Stimulated activated CD4-positive, alpha-beta T cell treated with anti-CD3 and anti-CD28 coated beads, Interleukin-2, amount 100 ng/mL, for 48 hours (primary cell): ENCODE measurements at regions not wholly inside any gene's neighbourhood (a gene's known extent, or its start where the extent isn't known, plus 50 kb on each side); places are given as distances from the start of the nearest gene placed in this dataset.
"Not testable (repeated sequence)": the region's sequence is repeated elsewhere in the genome, so short reads cannot be mapped to it uniquely, and the experiment has no call there.

ENCODE experiments used
- DNase-seq, 2 donors: peaks; one replicate each; pipeline ENCODE4 v3.0.0-alpha.2; 2020

GRCh38 chr18:28792404-28793086 lies 615.6 kb upstream of the CDH2 start:
- DNase-seq = no peak

DNA sequence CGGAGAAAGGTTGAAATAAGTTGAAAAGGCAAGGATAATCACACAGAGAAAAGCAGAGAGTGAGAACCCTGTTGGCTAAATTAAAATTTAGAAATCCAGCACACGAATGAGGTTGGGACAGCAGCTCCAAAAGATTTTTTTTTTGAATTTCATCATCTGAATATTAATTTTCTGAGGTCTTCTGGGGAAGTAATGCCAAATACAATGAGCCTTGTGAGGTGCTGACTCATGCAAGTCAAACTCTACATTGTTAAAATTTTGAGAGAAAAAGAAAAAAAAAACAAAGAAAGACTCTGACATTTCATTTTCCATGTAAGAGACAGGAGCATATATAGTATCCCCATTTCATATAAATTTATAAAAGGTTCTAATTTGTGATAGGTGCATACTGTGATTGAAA lies 614.2 kb upstream of the CDH2 start:
- DNase-seq = no peak

DNA sequence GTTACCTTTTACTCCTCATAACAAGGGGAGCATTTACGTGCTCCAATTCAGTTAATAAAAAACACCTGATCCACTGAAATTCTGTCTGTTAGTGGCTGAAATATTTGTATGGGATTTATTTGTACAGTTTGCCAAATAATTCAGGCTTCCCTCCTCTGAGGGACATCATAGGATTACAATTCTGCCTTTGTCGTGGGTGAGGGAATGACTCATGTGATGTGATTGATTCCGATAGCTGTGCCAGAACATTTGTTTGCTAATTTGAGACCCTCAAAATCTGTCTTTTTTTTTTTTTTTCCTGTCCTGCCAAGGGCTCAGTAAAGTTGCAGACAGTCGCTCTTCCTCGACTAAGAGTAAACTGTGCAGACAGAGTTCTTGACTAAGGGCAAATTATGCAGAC lies 612.6 kb upstream of the CDH2 start:
- DNase-seq = no peak

DNA sequence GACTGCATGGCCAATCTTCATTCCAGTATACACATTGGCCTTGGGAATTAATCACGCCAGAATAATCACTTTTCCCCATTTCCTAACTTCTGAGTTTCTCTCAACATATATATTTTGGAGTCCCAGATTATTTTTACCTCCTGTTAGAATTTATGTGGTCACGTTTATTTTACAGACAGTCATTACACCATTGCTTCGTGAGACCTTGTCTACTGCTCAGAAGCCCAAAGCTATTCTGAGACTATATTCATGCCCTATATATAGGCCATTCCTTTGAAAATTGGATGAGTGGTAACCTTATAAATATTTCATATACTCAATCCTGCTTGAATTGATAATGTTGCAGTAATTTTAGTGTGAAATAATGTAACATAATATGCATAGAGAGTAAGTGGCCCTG lies 610.0 kb upstream of the CDH2 start:
- no peak for DNase-seq

GRCh38 chr18:28781616-28782362 lies 604.9 kb upstream of the CDH2 start:
- DNase-seq = no peak

- no peak for DNase-seq
Observed at GRCh38 chr18:28778706-28779105, 601.8 kb upstream of the CDH2 start.

DNA sequence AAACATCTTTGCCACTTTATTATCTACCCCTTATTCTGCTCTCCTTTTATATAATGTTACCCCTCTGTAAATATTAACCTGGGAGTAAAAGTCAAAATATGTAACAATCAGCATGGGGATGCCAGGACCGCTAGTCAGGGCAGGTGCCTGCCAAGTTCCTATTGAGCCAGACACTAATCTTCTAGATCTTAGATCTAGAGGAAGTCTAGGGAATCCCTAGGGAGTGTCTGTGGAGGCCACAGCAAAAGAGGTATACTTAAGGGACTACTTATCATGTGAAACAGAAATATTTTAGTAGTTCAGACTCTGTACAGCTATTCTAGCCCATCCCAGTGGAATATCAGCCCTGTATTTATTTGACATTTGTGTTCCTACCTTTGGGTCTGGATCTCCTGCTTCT lies 600.8 kb upstream of the CDH2 start:
- no peak for DNase-seq

GRCh38 chr18:28771849-28772248 lies 594.9 kb upstream of the CDH2 start:
- DNase-seq = no peak

DNA sequence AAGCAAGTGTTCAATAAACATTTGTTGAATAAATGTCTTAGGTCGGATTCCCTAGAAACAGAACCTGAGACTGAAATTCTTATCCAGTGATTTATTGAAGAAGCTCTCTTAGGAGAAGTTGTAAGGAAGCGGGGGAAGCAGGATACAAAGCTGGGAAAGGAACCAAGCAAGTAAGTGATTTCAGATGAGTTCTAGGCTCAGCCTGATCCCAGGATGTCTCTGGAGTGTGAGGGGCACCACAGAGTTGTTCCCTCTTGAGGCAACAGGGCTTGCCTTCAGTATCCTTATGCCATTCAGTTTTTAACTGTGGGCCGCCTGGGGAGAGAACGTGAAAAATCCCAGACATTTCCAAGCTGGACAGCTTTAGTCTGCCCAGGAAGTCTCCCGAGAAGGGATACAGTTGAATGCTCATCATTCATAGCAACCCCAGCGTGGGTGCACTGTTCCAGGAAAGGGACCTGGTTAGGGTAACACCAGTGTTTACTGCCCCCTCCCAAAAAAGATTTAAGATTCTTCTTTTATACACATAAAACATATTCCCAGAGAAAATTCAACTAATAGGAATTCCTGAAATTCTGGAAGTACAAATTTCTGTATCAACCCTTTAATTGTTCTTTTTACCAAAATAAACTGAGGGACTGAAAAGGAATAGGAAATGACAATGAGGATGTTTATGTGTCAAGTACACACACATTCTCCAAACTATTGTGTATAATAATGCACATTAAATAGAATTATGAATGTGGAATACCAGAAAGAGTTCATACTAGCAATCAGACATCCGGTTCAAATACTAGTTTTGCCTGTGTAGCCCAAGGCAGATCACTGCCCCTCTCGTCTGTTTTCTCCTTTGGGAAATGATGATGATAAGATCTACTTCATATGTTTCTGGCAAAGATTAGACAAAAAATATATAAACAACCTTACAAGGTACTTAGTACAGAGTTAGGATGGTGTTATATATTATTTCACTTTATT lies 592.1 kb upstream of the CDH2 start:
- DNase-seq = no peak

DNA sequence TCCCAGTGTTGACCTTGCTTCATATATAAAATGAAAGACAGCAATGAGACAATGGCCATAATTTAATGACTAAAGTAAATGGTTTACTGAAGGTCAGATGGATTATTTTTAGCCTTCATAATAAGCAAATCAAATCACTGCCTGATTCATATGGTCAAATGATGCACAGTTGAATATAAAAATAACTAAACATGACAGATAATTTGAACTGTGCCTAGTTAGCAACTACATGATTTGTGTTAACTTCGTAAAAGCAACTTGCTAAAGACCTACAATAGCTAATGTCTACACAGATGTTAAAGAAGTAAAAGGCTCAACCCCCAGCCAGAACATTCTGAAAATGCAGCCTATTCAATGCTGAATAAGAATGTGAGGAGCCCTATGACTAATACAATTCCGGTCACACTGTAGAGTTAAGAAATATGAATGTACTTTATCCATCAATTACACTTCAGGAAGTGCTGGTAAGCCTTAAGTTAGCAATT lies 590.8 kb upstream of the CDH2 start:
- DNase-seq = no peak

DNA sequence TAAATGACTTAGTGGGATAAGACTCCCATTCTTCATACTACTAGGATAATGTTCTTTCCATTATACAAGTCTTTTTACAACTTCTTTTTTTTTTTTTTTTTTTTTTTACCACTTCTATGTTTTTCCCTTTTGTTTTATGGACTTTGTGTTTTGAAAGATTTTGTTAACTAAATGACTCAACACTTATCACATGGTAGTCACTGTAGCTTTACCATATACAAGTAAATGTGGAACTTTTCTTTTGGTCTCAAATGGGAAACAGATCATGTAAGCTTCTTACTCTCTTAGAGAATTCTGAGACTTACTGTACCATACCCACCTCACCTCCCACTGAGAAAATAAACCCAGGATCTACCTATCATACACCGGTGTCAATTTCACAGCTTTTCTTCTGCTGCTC lies 590.3 kb upstream of the CDH2 start:
- DNase-seq = no peak

- DNase-seq = no peak
Observed at GRCh38 chr18:28766721-28767120, 589.8 kb upstream of the CDH2 start.

GRCh38 chr18:28766027-28766426 lies 589.1 kb upstream of the CDH2 start:
- DNase-seq = no peak

DNA sequence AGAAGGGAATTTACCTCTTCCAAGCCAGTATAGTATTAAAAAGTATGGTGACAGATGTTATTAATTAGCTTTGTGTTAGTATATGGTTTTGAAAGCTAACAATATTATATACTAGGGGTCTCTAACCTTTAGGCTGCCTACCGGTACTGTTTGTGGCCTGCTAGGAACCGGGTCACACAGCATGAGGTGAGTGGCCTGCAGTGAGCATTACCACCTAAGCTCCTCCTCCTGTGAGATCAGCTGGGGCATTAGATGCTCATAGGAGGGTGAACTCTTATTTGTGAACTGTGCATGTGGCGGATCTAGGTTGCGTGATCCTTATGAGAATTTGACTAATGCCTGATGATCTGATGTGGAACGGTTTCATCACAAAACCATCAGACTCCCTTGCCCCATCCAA lies 583.4 kb upstream of the CDH2 start:
- no peak for DNase-seq

DNA sequence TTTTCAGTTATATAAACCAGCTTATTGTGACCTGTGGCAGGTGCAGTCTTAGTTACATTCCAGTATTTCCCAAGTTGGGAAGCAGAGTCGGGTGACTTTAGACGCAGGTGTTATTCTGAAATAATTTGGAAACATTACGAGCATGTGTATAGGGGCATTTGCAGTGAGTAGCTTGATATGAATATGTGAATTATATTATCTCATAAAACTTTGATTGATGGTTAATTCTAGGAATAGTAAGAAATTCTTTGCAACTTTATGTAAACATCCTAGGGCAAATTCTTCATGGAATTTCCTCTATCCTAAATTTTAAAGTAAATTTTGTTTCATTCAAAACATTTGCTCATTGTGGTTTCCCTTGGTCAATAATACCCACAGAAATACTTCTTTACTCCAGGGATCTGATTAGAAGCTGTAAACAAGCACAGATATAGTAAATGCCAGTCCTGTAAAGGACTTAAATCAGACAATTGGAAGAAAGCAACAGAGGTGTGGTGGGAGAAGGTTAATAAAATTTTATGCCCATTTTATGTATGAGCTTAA lies 580.6 kb upstream of the CDH2 start:
- no peak for DNase-seq

DNA sequence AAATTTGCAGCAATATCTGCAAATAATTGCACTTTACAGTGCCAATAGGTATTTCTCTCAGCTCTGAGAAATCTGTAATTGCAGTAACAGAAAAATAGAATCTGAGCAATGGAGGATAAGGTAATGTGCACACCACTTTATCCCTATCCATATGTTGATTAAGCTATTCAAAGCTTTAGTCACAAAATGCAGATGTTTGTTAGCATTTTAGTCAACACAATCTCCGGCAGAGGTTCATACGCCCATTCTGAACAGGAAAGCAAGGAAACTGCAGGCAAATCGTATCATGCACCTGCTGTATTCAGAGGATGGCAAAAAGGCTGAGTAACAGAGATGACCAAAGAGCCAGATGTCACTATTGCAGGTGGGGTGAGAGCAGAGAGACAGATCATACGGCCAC lies 566.2 kb upstream of the CDH2 start:
- no peak for DNase-seq

- DNase-seq = no peak
Observed at GRCh38 chr18:28740575-28740974, 563.6 kb upstream of the CDH2 start.

GRCh38 chr18:28736951-28737350 lies 560.0 kb upstream of the CDH2 start:
- DNase-seq = no peak

DNA sequence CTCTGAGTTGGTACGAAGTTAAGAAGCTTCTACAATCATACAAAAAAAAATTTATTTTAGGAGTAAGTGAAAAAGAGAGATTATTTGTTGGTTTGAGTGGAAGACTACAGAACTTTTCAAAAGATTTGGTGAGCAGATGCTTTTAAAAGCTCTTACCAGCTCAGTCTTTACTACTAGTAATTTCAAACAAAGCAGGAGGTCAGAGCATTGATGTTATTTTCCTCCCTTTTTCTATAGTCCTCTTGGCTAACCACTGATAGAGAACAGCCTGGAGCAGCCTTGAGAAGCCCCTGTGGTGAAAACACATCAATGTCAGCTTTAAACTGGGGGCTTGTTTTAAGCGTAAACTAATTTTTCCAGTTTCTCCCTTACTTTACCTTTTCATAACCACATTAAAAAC lies 559.3 kb upstream of the CDH2 start:
- DNase-seq = no peak

DNA sequence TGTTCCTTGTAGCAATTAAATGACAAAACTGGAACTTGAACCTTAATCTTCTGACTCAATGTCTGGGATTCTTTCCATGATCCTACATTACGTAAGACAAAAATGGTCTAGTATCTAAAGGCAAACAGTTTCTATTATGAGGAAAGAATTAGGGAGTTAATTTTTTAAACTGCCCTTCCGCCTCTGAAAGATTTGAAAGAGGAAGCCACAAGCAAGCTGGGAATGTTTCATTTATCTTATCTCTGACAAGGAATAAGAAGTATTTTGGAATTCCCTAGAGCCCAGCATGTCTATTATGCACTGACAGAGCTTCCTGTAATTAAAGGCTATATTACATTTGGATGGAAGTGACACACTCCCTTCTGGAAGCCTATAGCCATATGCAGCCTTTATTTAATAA lies 558.8 kb upstream of the CDH2 start:
- DNase-seq = no peak

GRCh38 chr18:28729321-28729720 lies 552.4 kb upstream of the CDH2 start:
- no peak for DNase-seq

DNA sequence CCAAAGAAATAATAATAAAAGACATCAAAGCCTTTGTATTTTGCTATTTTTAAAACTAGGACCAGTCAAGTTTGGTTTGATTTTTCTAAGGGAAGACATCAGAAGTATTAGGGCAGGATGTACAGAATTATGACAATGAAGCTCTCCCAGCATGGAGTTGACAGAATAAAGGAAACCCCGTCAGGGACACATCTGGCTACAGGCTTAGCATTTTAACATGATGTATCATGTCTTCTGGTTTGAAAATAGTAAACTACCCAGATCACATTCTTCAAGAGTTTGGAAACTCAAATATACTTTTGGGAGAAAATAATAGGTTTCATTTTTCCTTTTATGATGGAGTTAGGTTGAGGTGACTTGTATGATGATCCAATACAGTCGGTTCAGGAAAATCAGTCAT lies 552.0 kb upstream of the CDH2 start:
- no peak for DNase-seq

- DNase-seq = not testable (repeated sequence)
Observed at GRCh38 chr18:28727189-28727588, 550.3 kb upstream of the CDH2 start.
